SIG-M5 treated with dmso at 0.1 percent for 504 hours (cell line): ENCODE measurements at regions not wholly inside any gene's neighbourhood (a gene's known extent, or its start where the extent isn't known, plus 50 kb on each side); places are given as distances from the start of the nearest gene placed in this dataset.

ENCODE experiments used
- DNase-seq: peaks from one replicate; lab custom pipeline; 2025; ENCODE audit not compliant: unreplicated experiment; lab: John Stamatoyannopoulos, UW

DNA sequence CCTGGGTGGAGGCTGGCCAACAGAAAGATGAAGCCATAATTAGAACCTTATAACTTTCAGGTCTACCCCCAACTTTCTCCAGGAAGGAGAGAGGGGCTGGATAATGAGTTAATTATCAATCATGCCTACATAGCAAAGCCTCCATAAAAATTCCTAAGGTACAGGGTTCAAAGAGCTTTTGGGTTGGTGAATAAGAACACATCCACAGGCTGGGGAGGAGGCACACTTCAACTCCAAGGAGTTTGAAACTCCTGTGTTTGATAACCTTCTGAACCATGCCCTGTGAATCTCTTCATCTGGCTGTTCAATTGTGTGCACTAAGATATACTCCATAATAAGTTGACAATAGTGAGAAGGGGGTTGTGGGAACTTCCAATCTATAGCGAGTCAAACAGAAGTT, 552.3 kb downstream of the TDRD15 start:
- no peak for DNase-seq

DNA sequence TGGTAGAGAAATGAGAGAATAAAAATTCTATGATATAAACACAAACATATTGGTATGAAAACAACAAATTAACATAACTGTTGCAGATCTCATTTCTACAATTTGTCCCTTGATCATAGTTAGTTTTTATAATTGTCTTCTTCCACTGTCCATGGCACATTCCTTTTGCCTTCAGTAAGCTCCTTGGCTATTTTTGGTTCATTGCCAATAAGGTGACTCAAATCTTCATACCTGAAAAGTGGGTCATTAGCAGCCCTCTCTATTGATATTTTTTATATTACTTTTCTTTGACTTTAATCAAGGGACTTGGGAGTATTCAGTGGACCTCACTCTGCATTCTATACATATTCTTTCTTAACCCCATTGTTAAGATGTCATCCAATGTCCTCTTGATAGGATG, 552.9 kb downstream of the TDRD15 start:
- no peak for DNase-seq

DNA sequence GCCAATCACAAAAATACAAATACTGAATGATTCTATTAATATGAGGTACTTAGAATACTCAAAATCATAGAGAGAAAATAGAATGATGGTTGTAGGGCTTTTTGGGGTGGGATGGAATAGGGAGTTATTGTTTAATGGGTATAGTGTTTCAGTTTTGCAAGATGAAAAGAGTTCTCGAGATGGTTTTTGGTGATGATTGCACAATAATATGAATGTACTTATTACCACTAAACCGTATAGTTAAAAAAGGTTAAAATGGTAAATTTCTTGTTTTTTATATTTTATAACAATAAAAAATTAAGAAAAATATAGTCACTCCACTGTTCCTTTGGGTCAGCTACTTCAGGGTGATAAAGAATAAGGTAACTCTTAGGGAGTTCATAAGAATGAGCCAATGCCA, 560.1 kb downstream of the TDRD15 start:
- no peak for DNase-seq

DNA sequence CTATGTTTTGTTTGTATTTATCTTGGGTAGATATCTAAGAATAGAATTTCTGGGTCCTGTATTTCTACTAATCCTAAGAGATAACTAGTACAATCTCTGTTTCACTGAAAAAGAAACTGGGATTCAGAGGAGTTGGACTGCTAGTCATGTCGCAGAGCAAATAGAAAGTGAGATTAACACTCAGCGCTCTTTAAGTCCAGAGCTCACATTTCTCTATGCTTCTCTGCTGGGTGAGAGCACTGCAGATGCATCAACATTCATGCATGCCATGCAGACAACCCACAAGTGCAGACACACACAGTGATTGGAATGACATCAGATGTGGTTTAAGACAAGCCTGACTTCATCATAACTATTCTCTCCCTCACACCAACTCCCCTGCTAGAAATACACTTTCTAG, 563.8 kb downstream of the TDRD15 start:
- no peak for DNase-seq

DNA sequence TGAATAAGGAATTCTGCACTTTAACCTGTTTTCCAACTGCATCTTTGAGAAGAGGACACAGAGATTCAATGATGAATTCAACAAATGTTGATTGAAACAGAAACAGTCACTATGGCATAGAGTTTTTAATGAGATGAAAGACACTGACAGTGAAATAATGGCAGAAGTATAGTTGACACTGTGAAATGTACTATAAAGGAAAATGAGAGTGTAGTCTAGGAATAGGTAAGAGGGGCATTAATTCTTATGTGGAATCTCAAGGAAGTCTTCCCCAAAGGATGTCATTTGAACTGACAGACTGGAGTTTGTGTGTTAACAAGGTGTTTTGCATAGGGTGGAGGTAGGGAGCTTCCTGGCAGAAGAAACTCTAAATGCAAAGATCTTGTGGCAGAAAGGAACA, 566.2 kb downstream of the TDRD15 start:
- no peak for DNase-seq

DNA sequence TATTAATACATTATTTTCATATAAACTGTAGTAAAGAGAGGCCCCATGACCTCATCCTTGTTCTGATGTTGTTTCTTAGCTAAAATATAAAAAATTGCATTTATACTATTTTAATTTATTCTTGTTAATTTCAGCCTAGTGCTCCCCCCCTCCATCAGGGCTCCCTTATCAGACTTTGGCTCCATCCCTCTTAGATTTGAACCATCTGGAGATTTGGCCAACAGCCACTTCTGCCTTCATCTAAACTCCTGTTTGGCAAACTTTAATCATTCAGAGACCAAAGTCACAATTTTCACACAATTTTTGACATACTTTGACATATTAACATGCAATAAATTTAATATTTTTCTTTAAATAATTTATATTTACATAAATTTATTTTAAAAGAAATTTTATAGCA, 569.3 kb downstream of the TDRD15 start:
- DNase-seq, result no peak

DNA sequence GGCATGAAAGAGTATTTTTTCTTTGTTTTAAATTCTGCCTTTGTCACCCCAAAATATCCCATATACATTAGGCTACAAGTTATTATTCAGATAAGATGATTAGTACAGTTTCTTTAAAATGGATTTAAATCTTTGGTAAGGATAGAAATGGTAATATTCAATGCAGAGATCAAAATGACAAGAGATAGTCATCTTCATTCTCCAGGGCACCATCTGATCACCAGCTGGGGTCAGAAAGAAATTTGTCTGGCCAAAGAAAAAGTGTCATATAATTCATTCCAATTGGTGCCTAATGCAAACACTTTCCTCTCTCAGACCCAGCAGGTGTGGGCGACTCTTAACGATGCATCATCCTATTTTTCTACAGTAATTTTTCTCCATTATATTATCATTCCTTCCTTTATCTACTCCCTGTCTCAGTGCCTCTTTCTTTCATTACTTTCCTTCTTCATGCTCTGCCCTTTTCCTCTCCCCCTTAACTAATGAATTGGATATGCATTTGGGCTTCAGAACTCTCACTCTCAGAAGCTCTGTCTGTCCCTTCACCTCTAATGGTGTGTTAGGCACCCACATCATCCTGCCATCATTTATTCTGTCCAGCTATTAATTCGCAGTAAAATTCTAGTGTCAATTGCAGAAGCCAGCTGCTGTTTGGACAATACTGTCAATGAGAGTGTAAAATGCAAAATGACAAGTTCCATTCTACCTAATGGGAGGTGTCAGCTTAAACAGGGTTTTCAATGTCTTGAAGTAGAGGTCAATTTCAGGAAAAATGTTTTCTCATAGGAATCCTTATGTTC, 570.5 kb downstream of the TDRD15 start:
- DNase-seq, result no peak

- DNase-seq, result no peak
Measured at GRCh38 chr2:21696900-21697299, 573.1 kb downstream of the TDRD15 start.

DNA sequence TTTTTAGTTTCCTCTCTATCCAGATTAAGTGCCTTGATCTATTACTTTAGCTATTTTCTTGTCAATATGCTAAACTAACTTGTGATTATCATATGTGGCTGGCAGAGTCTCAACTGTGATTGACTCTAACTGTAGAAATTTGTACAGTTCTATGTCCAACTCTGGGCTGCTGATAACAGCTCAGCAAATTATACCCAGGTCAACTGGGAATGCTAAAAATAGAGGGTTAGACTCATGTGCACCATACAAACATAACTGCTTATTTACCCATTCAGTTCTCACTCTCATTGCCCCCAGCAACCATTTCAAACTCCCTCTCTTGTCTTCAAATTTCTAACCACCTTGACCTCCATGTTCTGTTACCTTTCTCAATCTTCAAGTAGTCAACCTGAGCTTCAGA, 576.9 kb downstream of the TDRD15 start:
- no peak for DNase-seq

- DNase-seq, result no peak
Measured at GRCh38 chr2:21710031-21710430, 586.3 kb downstream of the TDRD15 start.

DNA sequence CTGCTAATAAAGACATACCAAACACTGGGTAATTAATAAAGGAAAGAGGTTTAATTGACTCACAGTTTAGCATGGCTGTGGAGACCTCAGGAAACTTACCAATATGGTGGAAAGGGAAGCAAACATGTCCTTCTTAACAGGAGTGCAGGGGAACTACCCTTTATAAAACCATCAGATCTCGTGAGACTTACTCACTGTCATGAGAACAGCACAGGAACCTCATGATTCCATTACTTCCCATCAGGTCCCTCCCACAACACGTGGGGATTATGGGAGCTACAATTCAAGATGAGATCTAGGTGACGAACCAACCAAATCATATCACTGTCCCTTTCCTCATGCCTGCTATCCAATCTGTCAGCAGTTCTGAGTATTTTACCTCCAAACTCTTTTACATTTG, 586.7 kb downstream of the TDRD15 start:
- DNase-seq, result no peak

DNA sequence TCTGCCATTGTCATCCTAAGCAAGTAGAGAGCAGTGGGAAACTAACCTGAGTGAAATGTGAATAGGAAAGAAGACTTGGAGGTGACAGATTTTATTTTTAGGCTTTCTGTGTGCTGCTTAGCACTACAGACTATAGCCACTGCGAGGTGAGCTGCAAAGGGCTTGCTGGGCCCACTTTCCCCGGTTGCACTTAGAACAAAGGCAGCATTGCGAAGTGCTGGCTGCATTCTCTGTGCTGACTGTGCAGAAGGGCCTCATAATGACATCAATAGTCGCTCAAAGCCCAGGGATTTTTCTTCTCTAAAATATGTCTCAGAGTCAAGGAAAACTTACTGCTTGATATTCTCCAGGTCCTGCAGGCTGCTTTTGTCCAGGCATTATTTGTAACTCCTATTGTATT, 592.1 kb downstream of the TDRD15 start:
- no peak for DNase-seq

DNA sequence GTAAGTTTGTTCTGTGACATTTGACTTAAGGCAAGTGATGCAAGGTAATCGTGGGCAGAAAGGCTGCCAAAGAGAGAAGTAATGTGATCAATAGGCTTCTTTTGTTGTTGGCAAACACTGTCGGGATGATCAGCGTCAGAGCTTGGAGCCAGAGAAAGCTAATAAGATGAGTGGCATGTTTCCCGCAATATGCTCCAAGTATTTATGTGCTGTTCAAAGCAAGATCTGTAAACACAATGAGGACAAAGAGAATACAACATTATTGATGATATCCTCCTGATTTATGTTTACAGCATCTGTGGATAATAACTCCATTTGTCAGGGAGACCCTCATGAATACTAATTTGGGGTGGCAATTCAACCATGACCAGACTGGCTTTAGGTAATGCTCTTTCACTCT, 603.3 kb downstream of the TDRD15 start:
- DNase-seq, result no peak

GRCh38 chr2:21728133-21728532, 604.4 kb downstream of the TDRD15 start:
- no peak for DNase-seq

DNA sequence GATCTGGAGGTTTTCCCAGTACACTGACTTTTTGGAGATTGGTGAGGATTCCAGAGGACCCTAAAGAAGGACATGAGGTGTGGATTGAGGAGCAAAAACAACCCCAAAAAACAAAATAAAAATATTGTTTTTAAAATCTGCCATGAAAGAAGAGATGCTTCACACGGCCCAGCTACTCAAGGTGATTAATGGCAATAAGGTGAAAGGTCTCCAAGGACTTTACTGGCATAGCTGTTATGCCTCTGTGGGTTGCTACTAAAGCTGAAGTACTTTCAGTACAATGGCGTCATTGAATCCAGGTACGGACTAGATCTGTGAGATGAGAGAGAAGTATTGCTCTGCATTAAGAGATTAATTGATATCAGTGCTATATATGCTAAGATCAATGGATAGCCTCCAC, 606.4 kb downstream of the TDRD15 start:
- DNase-seq, result no peak

DNA sequence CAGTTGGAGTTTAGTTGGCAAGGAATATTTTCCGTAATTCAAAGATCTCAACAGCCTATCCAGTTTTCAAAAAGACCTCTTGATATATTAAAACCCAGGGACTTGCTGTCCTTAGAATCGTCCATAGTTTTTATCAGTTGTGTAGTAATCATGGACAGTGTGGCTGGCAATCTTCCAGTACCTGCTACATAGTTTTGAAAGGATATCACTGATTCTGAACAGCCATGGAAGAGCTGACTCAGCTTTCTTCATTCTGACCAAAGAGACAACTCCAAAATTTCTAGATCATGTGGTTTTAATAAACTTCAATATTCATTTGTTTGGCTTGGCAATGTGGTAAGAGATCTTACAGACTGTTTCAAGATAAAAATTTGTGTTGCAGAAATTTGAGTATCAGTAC, 616.7 kb downstream of the TDRD15 start:
- DNase-seq, result no peak

- no peak for DNase-seq
Measured at GRCh38 chr2:21746499-21746898, 622.7 kb downstream of the TDRD15 start.

DNA sequence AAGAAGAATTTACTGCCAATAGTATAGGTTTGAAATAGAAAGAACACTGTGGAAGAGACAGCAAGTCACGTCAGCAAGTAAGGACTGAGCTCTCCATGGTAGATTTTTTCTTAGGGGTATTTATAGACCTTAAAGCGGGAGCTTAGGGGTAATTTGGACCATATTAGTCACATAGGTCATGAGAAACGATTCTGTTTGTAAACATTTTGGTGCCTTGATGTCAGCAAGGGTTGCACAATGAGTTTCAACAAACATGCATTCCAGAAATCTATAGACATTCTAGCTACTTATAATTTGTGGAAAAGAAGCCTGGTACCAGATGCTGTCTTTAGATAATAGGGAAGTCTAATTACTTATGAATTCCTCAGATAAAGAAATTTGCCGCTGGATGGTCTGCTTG, 624.7 kb downstream of the TDRD15 start:
- no peak for DNase-seq

DNA sequence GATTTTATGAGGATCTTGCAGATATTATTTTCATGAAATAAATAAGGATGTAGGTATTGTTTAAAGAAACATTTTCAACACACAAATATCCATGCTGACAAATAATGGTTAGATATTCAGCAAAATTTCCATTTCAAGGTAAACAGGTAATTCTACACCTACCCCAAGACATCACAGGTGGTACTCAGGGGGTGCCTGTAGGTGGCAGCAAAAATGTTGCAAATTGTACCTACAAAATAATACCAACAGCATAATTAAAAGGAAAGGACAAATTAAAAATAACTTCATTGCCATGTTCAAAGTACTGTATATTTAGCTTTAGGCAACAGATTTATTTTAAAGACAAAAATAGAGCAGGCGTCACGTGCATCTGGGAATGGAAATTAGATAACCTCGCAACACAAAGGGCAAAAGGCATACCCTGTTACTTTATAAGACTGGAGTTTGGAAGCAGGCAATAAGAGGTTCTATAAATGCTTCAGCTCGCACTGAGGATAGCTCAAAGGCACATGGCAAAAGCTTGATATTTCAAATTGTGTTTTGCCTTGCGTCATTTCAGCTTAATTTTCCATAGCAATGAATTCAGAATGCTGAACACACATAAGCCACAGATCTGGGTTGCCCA, 630.5 kb downstream of the TDRD15 start:
- DNase-seq, result no peak

DNA sequence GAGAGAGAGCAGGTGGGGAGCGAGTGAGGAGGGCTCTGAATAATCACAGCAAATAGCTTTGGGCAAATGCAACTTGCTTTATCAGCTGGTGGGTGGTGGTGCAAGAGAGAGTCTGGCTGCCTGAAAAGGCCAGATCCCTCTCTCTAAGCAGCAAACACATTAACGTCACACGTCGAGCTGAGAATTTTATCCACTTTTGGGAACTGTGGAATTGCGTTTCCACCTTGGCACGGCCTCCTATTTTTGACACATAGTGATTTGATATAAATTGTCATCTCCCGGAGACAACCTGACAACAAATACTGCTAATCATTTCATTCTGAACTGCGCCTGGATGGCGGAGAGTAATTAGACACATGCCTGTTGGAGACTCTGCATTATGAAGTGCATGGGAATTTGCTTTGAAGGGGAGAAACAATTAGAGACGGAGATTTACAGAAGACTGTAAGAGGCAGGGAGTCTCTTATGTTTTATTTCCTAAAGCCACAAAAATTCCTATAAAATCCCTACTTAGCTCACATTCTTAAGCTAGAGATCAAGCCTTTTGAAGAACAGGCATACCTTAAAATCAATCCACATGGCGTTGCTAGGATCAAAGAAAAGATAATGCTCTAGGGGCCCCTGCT, 634.1 kb downstream of the TDRD15 start:
- DNase-seq, result no peak

DNA sequence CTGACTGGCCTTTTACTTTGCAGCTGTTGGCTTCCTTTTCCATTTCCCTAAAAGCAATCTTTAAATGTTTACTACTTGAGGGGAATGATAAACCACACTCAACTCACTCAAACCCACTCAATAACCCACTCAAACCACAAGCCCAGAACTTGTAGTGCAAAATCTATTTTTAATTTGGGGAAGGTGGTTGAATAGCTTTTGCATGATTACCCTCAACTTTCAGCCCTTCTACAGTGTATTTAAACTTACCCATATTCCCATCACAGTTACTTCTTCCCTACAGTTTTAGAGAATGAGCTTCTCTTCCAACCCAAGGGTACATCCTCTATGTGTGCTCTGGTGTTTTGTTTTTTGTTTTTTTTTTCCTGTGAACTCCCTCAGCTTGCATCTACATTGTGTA, 636.1 kb downstream of the TDRD15 start:
- DNase-seq, result no peak

DNA sequence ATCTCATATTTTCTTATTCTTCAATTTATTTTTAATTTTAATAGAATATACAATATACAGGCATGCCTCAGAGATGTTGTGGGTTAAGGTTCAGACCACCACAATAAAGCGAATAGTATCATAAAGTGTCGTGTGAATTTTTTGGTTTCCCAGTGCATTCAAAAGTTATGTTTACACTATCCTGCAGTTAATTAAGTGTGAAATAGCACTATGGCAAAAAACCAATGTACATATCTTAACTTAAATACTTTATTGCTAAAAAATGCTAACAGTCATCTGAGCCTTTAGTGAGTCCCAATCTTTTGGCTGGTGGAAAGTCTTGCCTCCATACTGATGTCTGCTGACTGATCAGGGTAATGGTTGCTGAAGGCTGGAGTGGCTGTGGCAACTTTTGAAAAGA, 637.6 kb downstream of the TDRD15 start:
- no peak for DNase-seq
